Germinal center (tissue), 1 donor: ENCODE measurements at regions not wholly inside any gene's neighbourhood (a gene's known extent, or its start where the extent isn't known, plus 50 kb on each side); places are given as distances from the start of the nearest gene placed in this dataset.

ENCODE experiments used
- DNase-seq: peaks from one replicate; pipeline ENCODE4 v3.0.0; 2012; ENCODE audit warnings: mixed read lengths, low spot score

- DNase-seq = no peak
These were observed 339.1 kb downstream of the FGF9 start for GRCh38 chr13:22009937-22010336.

- no peak for DNase-seq
These were observed 341.8 kb downstream of the FGF9 start for GRCh38 chr13:22012686-22013085.

- no peak for DNase-seq
These were observed 343.6 kb downstream of the FGF9 start for GRCh38 chr13:22014469-22014868.

GRCh38 chr13:22017226-22017625 lies 346.4 kb downstream of the FGF9 start:
- DNase-seq = no peak

- no peak for DNase-seq
These were observed 347.4 kb downstream of the FGF9 start for GRCh38 chr13:22018076-22018835.

DNA sequence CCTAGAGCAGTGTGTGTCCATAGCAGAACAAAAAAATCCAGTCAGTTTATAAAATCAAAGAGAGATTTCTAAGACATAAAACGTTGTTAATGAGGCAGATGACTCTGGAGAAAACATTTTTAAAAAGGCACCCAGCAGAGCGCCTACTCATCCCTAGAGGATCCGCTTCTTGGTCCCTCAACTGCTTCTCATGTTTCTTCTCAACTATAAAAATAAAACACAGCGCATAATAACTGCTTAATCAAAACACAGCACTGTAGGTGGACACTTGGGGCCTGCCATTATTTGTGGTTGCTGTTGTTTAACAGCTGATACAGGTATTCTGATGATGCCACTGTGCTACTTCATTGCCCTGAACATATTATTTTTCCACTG lies 347.9 kb downstream of the FGF9 start:
- no peak for DNase-seq

DNA sequence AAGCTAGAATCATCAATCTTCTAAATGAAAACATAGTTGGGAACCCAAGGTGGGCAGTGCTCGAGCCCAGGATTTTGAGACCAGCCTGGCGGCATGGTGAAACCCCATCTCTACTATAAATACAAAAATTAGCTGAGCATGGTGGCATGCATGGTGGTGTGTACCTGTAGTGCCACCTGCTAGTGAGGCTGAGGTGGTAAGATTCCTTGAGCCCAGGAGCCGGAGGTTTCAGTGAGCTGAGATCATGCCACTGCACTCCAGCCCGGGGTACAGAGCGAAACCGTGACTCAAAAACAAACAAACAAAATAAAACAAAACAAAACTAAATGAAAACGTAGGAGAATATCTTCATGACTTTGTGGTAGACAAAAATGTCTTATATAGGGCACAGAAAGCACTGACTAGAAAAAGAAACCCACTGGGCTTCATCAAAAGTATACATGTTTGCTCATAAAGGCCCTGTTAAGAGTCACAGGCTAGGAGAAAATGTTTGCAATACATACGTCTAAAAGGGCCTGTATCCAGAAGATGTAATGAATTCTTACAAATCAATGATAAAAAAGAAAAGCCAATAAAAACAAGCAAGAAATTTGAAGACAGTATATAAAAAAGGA lies 353.6 kb downstream of the FGF9 start:
- no peak for DNase-seq

DNA sequence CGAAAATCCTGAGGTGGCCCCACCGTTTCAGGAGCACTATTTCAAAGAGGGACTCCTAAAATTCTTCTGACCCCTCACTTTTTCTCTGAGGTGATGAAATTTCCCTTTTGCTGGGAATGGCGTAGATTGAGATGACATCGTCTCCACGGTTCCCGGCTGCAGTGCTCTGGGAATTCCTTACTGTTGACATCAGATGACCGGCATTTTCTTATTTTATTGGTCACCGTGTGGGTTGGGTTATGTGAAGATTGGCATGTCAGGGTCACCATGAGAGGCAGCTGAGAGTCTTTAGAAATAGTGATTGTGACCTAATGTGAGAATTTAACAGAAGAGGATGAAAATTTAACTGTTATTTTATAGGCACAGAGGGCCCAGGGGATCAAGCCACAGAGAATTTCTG lies 356.7 kb downstream of the FGF9 start:
- no peak for DNase-seq

DNA sequence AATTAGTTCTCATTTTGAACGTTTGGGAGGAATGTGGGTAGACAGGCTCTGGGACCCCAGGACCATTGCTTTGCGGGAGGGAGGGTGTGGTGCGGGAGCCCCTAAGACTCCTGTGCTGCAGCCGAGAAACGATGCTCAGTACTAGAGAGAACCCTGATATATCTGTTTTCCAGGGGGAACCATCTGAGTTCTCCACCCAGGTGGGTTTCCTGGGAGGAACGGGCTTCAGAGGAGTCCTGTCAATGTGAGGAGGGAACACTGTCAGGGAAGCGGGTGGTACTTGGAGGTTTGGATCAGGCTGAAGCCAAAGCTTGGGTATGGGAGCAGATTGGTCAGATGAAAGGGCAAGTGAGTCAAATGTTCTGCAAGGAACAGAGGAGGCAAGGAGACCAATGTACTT lies 358.0 kb downstream of the FGF9 start:
- no peak for DNase-seq

DNA sequence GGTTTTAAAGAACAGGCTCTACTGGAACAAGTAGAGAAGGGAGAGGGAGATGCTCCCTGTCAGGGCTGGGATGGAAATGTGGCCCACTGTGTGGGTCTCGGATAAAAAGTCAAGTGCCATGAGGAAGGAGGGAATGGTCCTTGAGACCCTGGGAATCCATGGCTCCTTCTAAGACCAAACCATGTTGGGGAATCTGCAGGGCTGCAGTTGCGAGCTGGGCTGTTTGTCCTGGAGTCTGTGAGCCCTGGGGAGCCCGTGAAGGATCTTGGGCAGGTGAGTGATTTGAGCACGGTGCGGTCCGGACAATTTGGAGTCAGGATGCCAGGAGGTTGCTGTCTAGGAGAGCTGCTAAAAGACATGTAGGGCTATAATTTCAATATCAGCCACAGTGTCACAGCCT lies 359.4 kb downstream of the FGF9 start:
- DNase-seq = no peak

- DNase-seq = no peak
These were observed 360.9 kb downstream of the FGF9 start for GRCh38 chr13:22031702-22032286.

DNA sequence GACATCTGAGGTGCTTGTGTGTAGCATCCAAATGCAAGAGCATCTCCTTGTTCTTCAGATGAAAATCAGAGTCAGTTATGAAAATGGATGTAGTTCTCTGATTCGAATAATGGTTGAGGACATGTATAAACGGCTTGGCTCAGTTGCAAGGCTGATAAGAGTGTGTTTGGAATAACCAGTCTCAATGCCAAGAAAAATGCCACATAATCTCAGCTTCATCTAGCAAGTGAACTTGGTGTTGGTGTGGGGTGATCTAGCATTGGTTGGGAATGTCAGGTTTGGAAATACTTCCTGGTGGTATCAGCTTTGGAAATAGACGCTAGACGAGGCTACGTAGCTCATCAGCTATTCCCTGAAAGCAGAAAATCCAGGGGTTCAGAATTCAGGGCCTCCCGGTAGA lies 362.0 kb downstream of the FGF9 start:
- no peak for DNase-seq

- DNase-seq = no peak
These were observed 369.1 kb downstream of the FGF9 start for GRCh38 chr13:22039961-22040360.

DNA sequence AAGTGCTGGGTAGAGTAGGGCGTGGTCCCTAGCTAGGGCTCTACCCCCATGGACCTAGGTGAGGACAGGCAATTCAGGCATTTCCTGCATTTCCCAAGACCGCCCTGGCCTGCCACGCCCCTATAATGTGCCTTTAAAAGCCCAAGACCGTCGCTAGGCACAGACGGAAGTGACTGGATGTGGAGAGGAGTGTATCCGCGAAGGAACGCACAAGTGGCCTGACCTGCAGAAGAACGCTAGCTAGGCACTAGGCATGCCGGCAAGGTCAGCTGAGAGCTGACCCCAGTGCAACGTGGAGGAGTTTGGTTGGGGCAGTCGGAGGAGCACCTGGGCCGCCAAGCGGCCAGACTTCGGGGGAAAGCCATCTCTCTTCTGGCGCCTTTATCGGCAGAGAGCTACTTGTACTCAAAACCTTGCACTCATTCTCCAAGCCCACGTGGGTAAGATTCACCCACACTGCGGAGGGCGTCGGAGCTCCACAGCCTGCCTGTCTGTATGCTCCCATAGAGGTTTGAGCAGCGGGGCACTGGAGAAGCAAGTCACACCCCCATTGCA lies 370.0 kb downstream of the FGF9 start:
- no peak for DNase-seq

DNA sequence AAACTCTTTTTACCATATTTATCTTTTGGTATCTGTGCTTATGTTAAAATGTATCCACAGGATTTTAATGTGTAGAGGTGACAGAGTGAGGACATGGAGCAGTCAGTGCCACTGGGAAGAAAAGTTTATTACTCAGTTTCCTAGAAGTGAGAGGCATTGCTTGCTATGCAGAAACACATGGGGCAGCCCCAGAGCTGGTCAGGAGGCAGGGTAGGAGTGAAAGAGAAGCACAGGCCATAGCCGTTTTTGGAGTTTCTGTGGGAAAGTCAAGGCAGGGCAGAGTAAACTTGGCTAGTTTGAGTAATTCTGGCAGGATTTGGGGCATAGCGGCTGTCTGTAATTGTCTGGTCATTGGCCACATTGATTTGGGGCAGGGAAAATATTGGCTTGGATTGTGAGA lies 370.9 kb downstream of the FGF9 start:
- DNase-seq = no peak

DNA sequence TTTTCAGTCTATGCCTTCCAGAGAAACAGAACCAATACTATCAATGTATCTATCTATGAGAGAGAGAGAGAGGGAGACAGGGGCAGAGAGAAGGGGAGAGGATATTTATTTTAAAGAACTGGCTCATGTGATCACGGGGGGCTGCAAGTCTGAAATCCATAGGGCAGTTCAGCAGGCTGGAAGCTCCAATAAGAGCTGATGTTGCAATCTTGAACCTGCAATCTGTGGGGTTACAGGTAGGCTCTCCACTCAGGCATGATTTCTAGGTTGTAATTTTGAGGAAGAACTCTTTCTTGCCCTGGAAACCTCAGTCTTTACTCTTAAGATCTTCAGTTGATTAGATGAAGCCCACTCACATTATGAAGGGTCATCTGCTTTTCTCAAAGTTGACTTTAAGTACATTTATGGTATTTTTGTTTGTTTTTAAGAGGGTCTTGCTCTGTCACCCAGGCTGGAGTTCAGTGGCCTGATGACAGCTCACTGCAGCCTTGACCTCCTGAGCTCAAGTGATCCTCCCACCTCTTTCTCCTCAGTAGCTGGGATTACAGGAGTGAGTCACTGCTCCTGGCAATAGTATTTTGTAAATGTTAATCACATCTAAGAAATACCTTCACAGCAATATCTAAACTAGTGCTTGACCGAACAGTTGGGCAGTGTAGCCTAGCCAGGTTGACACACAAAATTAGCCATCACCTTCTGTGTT lies 376.4 kb downstream of the FGF9 start:
- DNase-seq = no peak

DNA sequence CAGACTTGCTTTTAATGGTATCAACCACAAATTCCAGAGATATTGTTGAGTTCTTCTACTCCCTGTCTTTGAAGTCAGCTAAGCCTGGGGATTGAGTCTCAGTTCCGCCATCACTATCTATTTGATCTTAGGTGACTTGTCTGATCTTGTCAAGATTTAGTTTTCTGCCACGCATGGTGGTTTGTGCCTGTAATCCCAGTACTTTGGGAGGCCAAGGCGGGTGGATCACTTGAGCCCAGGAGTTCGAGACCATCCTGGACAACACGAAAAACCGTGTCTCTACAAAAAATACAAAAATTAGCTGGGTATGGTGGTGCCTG lies 376.9 kb downstream of the FGF9 start:
- no peak for DNase-seq

- no peak for DNase-seq
These were observed 378.5 kb downstream of the FGF9 start for GRCh38 chr13:22049384-22049783.

DNA sequence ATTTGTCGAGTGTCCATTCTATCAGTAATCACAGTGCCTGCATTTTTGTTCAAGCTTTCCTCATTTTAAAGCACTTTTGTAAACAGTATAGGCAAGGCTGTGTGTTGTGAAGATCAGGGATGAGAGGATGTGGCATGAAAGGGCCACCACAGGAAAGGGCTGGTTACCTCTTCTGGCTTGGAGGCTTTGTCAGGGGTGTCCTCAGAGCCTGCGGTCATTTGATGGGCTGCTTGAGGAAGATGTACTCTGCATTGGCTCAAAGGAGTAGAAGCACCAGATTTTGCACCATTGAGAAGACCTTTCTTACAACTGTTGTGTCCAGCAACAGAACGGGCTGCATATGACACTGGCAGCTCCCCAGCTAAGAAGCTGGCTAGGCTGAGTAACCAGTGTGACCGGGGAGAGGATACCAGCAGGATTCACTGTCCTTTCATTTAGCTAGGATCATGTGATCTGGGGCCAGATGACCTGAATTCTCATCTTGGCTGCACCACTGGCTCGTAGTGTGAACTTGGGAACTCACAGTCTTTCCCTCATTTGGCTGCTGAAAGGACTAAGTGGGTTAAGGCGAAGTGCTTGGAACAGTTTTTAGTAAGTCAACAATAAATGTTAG lies 380.2 kb downstream of the FGF9 start:
- DNase-seq = no peak

- no peak for DNase-seq
These were observed 382.2 kb downstream of the FGF9 start for GRCh38 chr13:22053053-22053452.

DNA sequence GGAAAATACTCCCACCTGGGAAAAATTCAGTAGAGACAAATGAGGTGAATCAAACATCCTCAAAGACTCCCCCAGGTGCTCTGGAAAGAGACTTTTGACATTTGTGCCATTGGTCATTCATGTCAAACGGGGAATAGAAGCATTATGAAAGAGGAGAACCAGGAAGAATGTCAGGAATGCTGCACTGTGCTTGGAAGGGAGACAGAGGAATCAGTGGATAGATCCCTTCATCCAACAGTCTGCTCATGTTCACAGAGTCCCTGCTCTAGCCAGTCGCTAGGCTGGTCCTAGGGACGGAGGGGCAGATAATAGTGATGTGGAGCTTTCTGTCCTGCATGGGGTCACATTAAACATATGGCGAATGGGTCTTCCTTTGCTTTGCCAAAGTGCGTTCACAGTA lies 384.4 kb downstream of the FGF9 start:
- no peak for DNase-seq

DNA sequence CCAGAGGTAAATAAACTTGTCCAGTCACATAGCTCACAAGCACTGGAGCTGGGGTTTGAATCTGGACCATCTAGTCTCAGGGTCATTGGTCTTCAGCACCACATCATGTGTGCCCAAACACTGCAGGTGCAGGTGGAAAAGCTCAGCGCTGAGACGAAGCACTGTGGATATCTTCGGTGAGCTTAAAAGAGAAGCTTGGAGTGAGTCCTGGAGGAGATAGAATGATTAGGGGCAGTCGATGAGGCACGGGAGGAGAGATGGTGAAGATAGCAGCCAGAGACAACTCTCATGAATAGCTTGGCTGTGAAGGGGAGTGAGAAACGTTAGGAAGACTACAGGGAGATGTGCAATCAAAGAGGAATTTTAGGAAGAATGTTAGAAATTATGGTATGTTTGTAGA lies 389.3 kb downstream of the FGF9 start:
- no peak for DNase-seq
